ENCODE measurements at regions not wholly inside any gene's neighbourhood (a gene's known extent, or its start where the extent isn't known, plus 50 kb on each side); places are given as distances from the start of the nearest gene placed in this dataset.

DNA sequence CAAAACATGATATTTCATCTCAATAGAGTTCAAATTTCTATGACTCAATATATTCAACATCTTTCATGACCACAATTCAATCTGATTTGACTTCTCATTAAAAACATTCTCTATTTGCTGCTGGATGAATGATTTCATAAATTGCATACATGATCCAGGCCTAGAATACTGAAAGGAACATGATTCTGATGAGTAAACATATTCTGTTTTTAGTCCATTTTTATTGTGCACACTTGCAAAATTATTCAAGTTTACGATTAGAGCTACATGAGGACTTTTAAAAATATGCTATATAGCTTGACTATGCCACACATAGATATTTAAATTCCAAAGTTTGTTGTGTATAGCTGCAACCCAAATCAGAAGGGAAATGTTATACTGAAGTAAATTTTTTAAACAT is 273.8 kb upstream of the GRIP1 start:
- H3K27me3 ChIP-seq (ENCODE audit: control insufficient read depth, insufficient read depth, low read length) = no peaks in the 10 kb centered on the region
- no peaks in the 10 kb centered on the region for H3K36me3 ChIP-seq (ENCODE audit: control insufficient read depth, insufficient read depth, low read length)
- no peaks in the 10 kb centered on the region for H3K4me1 ChIP-seq (ENCODE audit: control insufficient read depth, insufficient read depth, low read length)
- no peak overlapping the region for H3K9ac ChIP-seq (ENCODE audit: low read depth, low read length)
- no peak overlapping the region for H3K4me3 ChIP-seq (ENCODE audit: low read depth, low read length)
- no peaks in the 10 kb centered on the region for H3K9me3 ChIP-seq (ENCODE audit: control insufficient read depth, insufficient read depth, low read length)

- Histone ChIP-seq H3K36me3 (ENCODE audit: control insufficient read depth, insufficient read depth, low read length) (no peaks in the 10 kb centered on the region), H3K9ac (ENCODE audit: low read depth, low read length) (no peak overlapping the region)
These were observed 277.4 kb upstream of the GRIP1 start for GRCh38 chr12:66956300-66956699.

GRCh38 chr12:66959276-66959675 is 280.4 kb upstream of the GRIP1 start:
- Histone ChIP-seq H3K9me3 (ENCODE audit: control insufficient read depth, insufficient read depth, low read length) (no peaks in the 10 kb centered on the region), H3K9ac (ENCODE audit: low read depth, low read length) (no peak overlapping the region), H3K36me3 (ENCODE audit: control insufficient read depth, insufficient read depth, low read length) (no peaks in the 10 kb centered on the region), H3K4me1 (ENCODE audit: control insufficient read depth, insufficient read depth, low read length) (no peaks in the 10 kb centered on the region), H3K4me3 (ENCODE audit: low read depth, low read length) (no peak overlapping the region), H3K27me3 (ENCODE audit: control insufficient read depth, insufficient read depth, low read length) (no peaks in the 10 kb centered on the region)

More at GRCh38 chr12:66956300-66956699, 277.4 kb upstream of the GRIP1 start:
- Histone ChIP-seq H3K27me3 (ENCODE audit: control insufficient read depth, insufficient read depth, low read length) (no peaks in the 10 kb centered on the region), H3K4me1 (ENCODE audit: control insufficient read depth, insufficient read depth, low read length) (no peaks in the 10 kb centered on the region), H3K4me3 (ENCODE audit: low read depth, low read length) (no peak overlapping the region), H3K9me3 (ENCODE audit: control insufficient read depth, insufficient read depth, low read length) (no peaks in the 10 kb centered on the region)

DNA sequence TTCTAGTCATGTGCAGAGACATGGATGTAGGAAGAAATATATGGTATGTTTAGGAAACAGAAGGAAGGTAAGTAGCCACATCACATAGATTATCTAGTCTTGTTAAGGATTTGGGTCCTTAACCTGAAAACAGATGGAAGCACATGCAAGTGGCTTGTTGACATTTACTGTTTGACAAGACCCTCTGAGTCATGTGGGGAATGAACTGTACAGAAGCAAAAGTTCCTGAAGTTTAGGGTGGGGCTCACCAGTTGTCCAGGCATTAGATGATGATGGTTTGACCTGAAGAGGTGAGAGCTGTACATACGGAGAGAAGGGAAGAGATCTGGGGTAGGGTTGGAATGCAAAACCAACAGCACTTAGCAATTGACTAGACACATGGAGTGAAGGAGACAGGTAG is 281.1 kb upstream of the GRIP1 start:
- H3K9ac ChIP-seq (ENCODE audit: low read depth, low read length) = no peak overlapping the region
- no peaks in the 10 kb centered on the region for H3K4me1 ChIP-seq (ENCODE audit: control insufficient read depth, insufficient read depth, low read length)
- H3K27me3 ChIP-seq (ENCODE audit: control insufficient read depth, insufficient read depth, low read length) = no peaks in the 10 kb centered on the region
- H3K9me3 ChIP-seq (ENCODE audit: control insufficient read depth, insufficient read depth, low read length) = no peaks in the 10 kb centered on the region
- H3K4me3 ChIP-seq (ENCODE audit: low read depth, low read length) = no peak overlapping the region
- no peaks in the 10 kb centered on the region for H3K36me3 ChIP-seq (ENCODE audit: control insufficient read depth, insufficient read depth, low read length)

GRCh38 chr12:66960704-66961690 is 282.1 kb upstream of the GRIP1 start:
- Histone ChIP-seq H3K27me3 (ENCODE audit: control insufficient read depth, insufficient read depth, low read length) (no peaks in the 10 kb centered on the region), H3K36me3 (ENCODE audit: control insufficient read depth, insufficient read depth, low read length) (no peaks in the 10 kb centered on the region), H3K4me1 (ENCODE audit: control insufficient read depth, insufficient read depth, low read length) (no peaks in the 10 kb centered on the region), H3K4me3 (ENCODE audit: low read depth, low read length) (no peak overlapping the region), H3K9me3 (ENCODE audit: control insufficient read depth, insufficient read depth, low read length) (no peaks in the 10 kb centered on the region), H3K9ac (ENCODE audit: low read depth, low read length) (no peak overlapping the region)

DNA sequence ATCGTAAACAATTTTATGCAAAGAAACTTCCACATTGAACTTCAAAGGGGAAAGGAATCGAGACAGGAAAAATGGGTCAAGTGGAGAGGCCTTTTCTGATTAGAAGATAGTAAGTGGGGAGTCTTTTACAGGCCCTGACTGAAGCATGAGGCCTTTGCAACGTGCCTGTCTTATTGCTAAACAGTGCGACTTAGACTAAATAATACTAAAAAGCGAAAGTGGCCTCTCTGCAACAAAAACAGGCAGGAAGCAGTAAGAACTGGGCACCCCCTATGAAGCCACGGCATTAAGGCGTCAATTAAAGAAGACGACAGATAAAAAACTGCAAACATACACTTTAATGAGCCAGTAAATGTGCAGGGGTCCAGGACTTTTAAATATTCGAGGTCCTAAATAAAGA is 283.4 kb upstream of the GRIP1 start:
- H3K36me3 ChIP-seq (ENCODE audit: control insufficient read depth, insufficient read depth, low read length) = no peaks in the 10 kb centered on the region
- H3K9ac ChIP-seq (ENCODE audit: low read depth, low read length) = no peak overlapping the region
- no peak overlapping the region for H3K4me3 ChIP-seq (ENCODE audit: low read depth, low read length)
- no peaks in the 10 kb centered on the region for H3K27me3 ChIP-seq (ENCODE audit: control insufficient read depth, insufficient read depth, low read length)
- no peaks in the 10 kb centered on the region for H3K4me1 ChIP-seq (ENCODE audit: control insufficient read depth, insufficient read depth, low read length)
- no peaks in the 10 kb centered on the region for H3K9me3 ChIP-seq (ENCODE audit: control insufficient read depth, insufficient read depth, low read length)

DNA sequence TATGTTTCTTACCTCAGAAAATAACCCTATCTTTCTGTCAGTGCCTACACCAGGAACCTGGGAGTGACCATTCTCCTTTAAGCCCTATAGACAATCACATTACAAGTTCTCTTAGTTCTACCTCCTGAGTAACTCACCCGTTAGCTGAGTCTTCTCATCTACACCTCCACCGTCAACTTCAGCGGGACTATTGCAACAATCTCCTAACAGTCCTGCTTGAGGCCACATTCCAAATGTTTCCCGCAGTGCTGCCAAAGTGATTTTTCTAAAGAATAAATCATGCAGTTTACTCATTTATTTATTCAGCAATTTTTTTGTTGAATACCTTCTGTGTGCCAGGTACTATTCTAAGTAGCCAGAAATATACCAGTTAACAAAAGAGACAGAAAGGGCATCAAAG is 285.0 kb upstream of the GRIP1 start:
- Histone ChIP-seq H3K9me3 (ENCODE audit: control insufficient read depth, insufficient read depth, low read length) (no peaks in the 10 kb centered on the region), H3K4me3 (ENCODE audit: low read depth, low read length) (no peak overlapping the region), H3K9ac (ENCODE audit: low read depth, low read length) (no peak overlapping the region), H3K4me1 (ENCODE audit: control insufficient read depth, insufficient read depth, low read length) (no peaks in the 10 kb centered on the region), H3K36me3 (ENCODE audit: control insufficient read depth, insufficient read depth, low read length) (no peaks in the 10 kb centered on the region), H3K27me3 (ENCODE audit: control insufficient read depth, insufficient read depth, low read length) (no peaks in the 10 kb centered on the region)

- Histone ChIP-seq H3K9ac (ENCODE audit: low read depth, low read length) (no peak overlapping the region), H3K27me3 (ENCODE audit: control insufficient read depth, insufficient read depth, low read length) (no peaks in the 10 kb centered on the region), H3K4me1 (ENCODE audit: control insufficient read depth, insufficient read depth, low read length) (no peaks in the 10 kb centered on the region), H3K9me3 (ENCODE audit: control insufficient read depth, insufficient read depth, low read length) (no peaks in the 10 kb centered on the region), H3K36me3 (ENCODE audit: control insufficient read depth, insufficient read depth, low read length) (no peaks in the 10 kb centered on the region), H3K4me3 (ENCODE audit: low read depth, low read length) (no peak overlapping the region)
These were observed 285.8 kb upstream of the GRIP1 start for GRCh38 chr12:66964629-66965028.

DNA sequence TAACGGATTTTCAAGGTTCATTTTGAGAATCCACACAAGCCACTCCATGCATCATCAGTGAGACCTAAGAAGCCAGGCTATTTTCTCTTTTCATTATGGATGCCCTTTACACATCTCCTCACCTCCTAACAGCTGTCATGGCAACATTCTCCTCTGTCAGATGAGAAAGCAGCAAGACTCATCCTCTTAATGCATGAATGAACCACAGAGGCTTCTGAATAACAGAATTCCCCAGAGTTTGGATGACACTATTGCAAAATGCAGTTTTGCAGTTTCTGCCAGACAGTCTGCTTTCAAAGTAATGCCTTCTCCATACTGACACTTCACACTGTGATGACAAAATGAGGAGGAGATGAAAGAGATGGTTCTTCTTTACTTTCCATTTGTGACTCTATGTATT is 286.7 kb upstream of the GRIP1 start:
- Histone ChIP-seq H3K9ac (ENCODE audit: low read depth, low read length) (no peak overlapping the region), H3K4me3 (ENCODE audit: low read depth, low read length) (no peak overlapping the region), H3K4me1 (ENCODE audit: control insufficient read depth, insufficient read depth, low read length) (no peaks in the 10 kb centered on the region)

DNA sequence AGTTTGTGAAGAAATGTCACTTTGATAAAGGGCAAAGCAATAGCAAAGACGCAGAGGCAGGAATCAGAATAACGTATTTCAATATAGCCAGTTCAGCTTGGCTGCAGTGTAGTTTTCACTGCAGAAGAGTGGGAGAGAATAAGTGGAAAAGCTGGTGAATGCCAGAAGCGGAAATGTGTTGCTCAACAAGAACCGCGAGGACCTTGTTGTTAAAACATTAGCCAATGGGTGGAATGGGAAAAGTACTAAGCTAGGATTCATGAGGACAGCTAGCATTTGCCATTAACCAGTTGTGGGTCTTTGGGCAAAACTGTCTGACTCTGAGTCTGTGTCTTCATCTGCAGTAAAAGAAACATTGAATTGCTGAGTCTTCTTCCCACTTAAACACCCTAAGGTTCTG is 292.9 kb upstream of the GRIP1 start:
- no peak overlapping the region for H3K9ac ChIP-seq (ENCODE audit: low read depth, low read length)
- H3K27me3 ChIP-seq (ENCODE audit: control insufficient read depth, insufficient read depth, low read length) = no peaks in the 10 kb centered on the region
- H3K9me3 ChIP-seq (ENCODE audit: control insufficient read depth, insufficient read depth, low read length) = no peaks in the 10 kb centered on the region
- no peaks in the 10 kb centered on the region for H3K4me1 ChIP-seq (ENCODE audit: control insufficient read depth, insufficient read depth, low read length)
- no peak overlapping the region for H3K4me3 ChIP-seq (ENCODE audit: low read depth, low read length)
- H3K36me3 ChIP-seq (ENCODE audit: control insufficient read depth, insufficient read depth, low read length) = no peaks in the 10 kb centered on the region

More for the DNA sequence above, 286.7 kb upstream of the GRIP1 start:
- Histone ChIP-seq H3K9me3 (ENCODE audit: control insufficient read depth, insufficient read depth, low read length) (no peaks in the 10 kb centered on the region), H3K36me3 (ENCODE audit: control insufficient read depth, insufficient read depth, low read length) (no peaks in the 10 kb centered on the region), H3K27me3 (ENCODE audit: control insufficient read depth, insufficient read depth, low read length) (no peaks in the 10 kb centered on the region)

- Histone ChIP-seq H3K4me1 (ENCODE audit: control insufficient read depth, insufficient read depth, low read length) (no peaks in the 10 kb centered on the region), H3K36me3 (ENCODE audit: control insufficient read depth, insufficient read depth, low read length) (no peaks in the 10 kb centered on the region), H3K9ac (ENCODE audit: low read depth, low read length) (no peak overlapping the region), H3K27me3 (ENCODE audit: control insufficient read depth, insufficient read depth, low read length) (no peaks in the 10 kb centered on the region), H3K4me3 (ENCODE audit: low read depth, low read length) (no peak overlapping the region), H3K9me3 (ENCODE audit: control insufficient read depth, insufficient read depth, low read length) (no peaks in the 10 kb centered on the region)
These were observed 292.6 kb upstream of the CAND1 start for GRCh38 chr12:66976526-66976925.

DNA sequence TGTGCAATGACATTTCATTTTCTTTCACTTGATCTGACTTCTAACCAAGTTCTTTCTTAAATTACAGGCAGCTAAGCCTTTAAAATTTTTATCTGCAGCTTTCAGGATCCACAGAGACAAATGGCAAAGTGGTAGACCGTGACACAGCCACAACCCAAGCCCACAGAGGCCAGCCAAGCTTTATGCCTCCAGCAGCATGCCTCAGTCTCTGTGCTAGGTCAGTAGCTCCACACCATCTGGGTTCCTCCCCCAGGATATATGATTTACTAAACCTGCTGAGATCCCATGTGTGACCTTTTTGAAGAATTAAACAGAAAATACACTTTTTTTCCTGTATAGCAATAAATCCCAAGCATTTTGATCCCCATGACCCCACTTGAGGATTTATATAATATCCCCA is 290.4 kb upstream of the CAND1 start:
- Histone ChIP-seq H3K27me3 (ENCODE audit: control insufficient read depth, insufficient read depth, low read length) (no peaks in the 10 kb centered on the region), H3K9ac (ENCODE audit: low read depth, low read length) (no peak overlapping the region), H3K4me3 (ENCODE audit: low read depth, low read length) (no peak overlapping the region), H3K9me3 (ENCODE audit: control insufficient read depth, insufficient read depth, low read length) (no peaks in the 10 kb centered on the region), H3K36me3 (ENCODE audit: control insufficient read depth, insufficient read depth, low read length) (no peaks in the 10 kb centered on the region), H3K4me1 (ENCODE audit: control insufficient read depth, insufficient read depth, low read length) (no peaks in the 10 kb centered on the region)
